ENCODE measurements at regions not wholly inside any gene's neighbourhood (a gene's known extent, or its start where the extent isn't known, plus 50 kb on each side); places are given as distances from the start of the nearest gene placed in this dataset.

DNA sequence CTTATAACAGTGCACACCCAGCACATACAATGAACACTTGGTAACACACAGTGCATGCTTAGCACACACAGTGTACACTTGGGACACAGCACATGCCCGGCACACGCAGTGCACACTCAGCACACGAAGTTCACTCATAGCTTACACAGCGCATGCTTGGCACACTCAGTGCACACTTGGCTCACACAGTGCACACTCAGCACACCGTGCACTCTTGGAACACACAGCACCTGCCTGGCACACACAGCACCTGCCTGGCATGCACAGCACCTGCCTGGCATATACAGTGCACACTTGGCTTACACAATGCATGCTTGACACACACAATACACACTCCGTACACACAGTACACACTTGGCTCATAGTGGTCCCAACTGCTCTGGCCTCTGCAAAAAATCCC is 128.2 kb downstream of the GALR1 start:
- TF ChIP-seq, protein P1, sequence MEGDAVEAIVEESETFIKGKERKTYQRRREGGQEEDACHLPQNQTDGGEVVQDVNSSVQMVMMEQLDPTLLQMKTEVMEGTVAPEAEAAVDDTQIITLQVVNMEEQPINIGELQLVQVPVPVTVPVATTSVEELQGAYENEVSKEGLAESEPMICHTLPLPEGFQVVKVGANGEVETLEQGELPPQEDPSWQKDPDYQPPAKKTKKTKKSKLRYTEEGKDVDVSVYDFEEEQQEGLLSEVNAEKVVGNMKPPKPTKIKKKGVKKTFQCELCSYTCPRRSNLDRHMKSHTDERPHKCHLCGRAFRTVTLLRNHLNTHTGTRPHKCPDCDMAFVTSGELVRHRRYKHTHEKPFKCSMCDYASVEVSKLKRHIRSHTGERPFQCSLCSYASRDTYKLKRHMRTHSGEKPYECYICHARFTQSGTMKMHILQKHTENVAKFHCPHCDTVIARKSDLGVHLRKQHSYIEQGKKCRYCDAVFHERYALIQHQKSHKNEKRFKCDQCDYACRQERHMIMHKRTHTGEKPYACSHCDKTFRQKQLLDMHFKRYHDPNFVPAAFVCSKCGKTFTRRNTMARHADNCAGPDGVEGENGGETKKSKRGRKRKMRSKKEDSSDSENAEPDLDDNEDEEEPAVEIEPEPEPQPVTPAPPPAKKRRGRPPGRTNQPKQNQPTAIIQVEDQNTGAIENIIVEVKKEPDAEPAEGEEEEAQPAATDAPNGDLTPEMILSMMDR (IDR thresholded peaks at IDR 0.05; ENCODE audit: control extremely low read depth, extremely low read depth, low read depth, missing control alignments): no peak
- ChIA-PET POLR2A (no interaction called here), CTCF (no interaction called here)
- no peak for DNase-seq (ENCODE audit: extremely low spot score)

DNA sequence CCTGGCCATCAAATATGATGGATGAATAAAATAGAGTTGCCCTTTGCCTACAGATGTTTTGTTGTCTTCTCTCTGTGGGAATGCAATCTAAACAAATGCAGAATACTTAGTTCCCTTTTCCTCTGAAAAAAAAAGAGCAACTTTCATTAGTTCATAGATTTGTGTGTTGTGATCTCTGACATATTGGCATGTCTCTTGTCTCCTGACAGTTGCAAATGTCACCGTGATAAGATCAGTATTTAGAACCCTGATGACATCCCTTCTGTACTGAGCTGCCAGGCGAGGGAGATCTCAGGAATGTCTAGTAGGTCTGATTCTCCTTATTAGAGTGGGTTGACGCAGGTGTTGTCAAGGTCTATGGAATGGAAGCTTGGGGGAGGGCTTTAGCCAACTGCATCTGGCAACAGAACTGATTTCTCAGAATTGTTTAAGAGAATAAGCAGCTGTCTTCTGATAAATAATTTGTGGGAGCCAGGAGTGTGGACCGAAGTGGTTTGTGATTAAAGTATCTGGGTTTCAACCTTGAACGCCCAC is 130.4 kb downstream of the GALR1 start:
- DNase-seq (ENCODE audit: extremely low spot score): no peak
- ChIA-PET POLR2A (no interaction called here), CTCF (interaction anchor here (0.9 kb wide), 1 partner anchor 18 kb away, joined by 4 read pairs; no protein-coding TSS in a partner anchor)
- TF ChIP-seq, protein P1 (IDR thresholded peaks at IDR 0.05; ENCODE audit: control extremely low read depth, extremely low read depth, low read depth, missing control alignments): no peak

DNA sequence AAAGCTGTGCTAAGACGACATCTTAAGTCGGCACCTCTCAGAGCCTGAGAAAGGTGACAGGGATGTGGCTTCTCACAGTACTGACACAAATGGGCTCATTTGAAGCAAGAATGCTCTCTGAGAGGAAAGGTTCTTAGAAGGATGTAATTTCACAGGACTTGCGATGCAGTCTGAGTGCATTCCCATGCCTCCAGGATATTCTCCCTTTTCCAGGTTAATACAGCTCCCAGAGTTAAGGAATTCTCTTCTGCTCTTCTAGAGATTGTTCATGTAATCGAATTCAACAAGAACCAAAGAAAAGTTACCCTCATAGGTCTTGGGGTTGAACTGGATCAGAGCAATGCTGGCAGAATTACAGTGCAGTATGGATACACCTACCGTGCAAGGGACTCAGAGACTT is 131.0 kb downstream of the GALR1 start:
- TF ChIP-seq, protein P1 (IDR thresholded peaks at IDR 0.05; ENCODE audit: control extremely low read depth, extremely low read depth, low read depth, missing control alignments): no peak
- no peak for DNase-seq (ENCODE audit: extremely low spot score)
- POLR2A ChIA-PET: no interaction called here
- CTCF ChIA-PET: interaction anchor here (0.9 kb wide), 1 partner anchor 17 kb away, joined by 4 read pairs; no protein-coding TSS in a partner anchor

DNA sequence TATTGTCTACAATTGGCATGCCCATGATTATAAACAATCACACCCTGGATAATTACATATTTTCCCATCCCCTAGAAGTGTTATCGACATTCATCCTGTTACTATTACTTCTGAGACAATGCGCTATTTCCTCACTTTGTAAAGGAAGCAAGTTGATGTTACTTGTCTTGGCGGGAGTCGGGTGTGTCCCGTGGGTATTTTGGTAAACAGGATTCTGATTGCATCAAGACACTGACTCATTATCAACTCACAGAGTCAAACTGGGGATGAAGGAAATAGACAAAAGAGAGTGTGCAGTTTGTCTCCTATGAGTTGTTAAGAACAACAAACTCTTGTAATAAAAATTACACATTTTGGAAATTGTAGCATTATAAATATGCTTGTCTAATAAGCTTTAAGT is 142.7 kb downstream of the GALR1 start:
- TF ChIP-seq, protein P1 (IDR thresholded peaks at IDR 0.05; ENCODE audit: control extremely low read depth, extremely low read depth, low read depth, missing control alignments): no peak
- CTCF ChIA-PET: no interaction called here
- no peak for DNase-seq (ENCODE audit: extremely low spot score)
- POLR2A ChIA-PET: no interaction called here

DNA sequence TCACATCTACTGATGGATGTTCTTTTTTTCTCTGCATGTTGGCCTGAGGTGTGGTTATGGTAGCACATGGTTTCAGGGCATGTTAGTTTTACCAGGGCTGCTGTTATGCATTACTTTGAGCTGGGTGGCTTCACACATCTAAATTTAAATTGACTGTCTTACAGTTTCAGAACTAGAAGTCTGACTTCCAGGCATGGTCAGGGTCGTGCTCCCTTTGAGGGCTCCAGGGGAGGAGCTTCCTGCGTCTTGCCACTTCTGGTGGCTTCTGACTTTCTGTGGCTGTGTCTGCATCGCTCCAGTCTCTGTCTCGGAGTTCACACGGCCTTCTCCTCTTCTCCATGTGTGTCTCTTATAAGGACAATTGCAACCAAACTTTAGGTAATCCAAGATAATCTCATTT is 143.9 kb downstream of the GALR1 start:
- ChIA-PET CTCF (no interaction called here), POLR2A (no interaction called here)
- no peak for DNase-seq (ENCODE audit: extremely low spot score)
- TF ChIP-seq, protein P1 (IDR thresholded peaks at IDR 0.05; ENCODE audit: control extremely low read depth, extremely low read depth, low read depth, missing control alignments): no peak

DNA sequence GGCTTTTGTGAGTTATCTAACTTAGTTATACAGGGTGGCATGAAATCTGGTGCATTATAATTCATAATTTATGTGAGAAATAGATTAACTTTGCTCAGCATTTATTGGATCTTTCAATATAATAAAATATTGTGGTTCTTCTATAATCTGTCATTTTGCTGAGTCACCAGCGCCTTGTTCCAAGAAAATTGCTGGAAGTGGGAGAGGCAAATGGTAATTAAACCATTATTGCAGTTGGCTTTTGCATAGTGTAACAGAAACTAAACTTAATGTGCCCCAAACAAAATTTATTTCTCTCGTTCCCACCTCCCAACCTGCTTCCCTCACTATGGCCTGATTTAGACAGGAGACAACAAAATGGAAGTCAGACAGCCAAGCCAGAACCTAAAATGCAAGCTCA is 146.3 kb downstream of the GALR1 start:
- DNase-seq (ENCODE audit: extremely low spot score): no peak
- ChIA-PET POLR2A (no interaction called here), CTCF (interaction anchor here (1.0 kb wide), 2 partner anchors 9 to 17 kb away, joined by 3 read pairs; no protein-coding TSS in a partner anchor)
- TF ChIP-seq, protein P1 (IDR thresholded peaks at IDR 0.05; ENCODE audit: control extremely low read depth, extremely low read depth, low read depth, missing control alignments): no peak

Data from GM10248 (cell line).